SK-N-SH treated with all-trans-retinoic acid at 6 μM for 48 hours (cell line): ENCODE measurements at regions not wholly inside any gene's neighbourhood (a gene's known extent, or its start where the extent isn't known, plus 50 kb on each side); places are given as distances from the start of the nearest gene placed in this dataset.

Experiments
- OSR1 ChIP-seq: fragments of 250-450 bp; sonication (Bioruptor Pico); IDR thresholded peaks from 2 replicates; pipeline ENCODE4 v1.8.0; 2022; ENCODE audit warnings: moderate library complexity, mild to moderate bottlenecking, inconsistent platforms
- RARB ChIP-seq: fragments of 250-450 bp; sonication (Bioruptor Pico); IDR thresholded peaks from 2 replicates; pipeline ENCODE4 v1.8.0; 2021; ENCODE audit warnings: mild to moderate bottlenecking, moderate library complexity
- ZFP3 ChIP-seq: fragments of 250-450 bp; sonication (Bioruptor Pico); IDR thresholded peaks from 2 replicates; pipeline ENCODE4 v1.5.0; 2020; ENCODE audit warnings: mild to moderate bottlenecking, moderate library complexity
- ZNF8 ChIP-seq: fragments of 450-650 bp; formaldehyde crosslinking; IDR thresholded peaks from 2 replicates; pipeline ENCODE4 v1.5.0; 2020; ENCODE audit warnings: mild to moderate bottlenecking, moderate library complexity

GRCh38 chr4:163622379-163623035 is 128.0 kb downstream of the TMA16 start:
- no peak for TF ChIP-seq RARB
- TF ChIP-seq ZNF8 (CRISPR knock-in tag) = no peak
- no peak for TF ChIP-seq ZFP3 (CRISPR knock-in tag)
- no peak for TF ChIP-seq OSR1 (CRISPR knock-in tag)
